Activated naive CD4-positive, alpha-beta T cell treated with anti-CD3 and anti-CD28 coated beads for 36 hours (primary cell): ENCODE measurements at regions not wholly inside any gene's neighbourhood (a gene's known extent, or its start where the extent isn't known, plus 50 kb on each side); places are given as distances from the start of the nearest gene placed in this dataset.

Experiments used
- CTCF ChIA-PET: fragments of 350-600 bp; sonication (Branson Sonifier 250); formaldehyde crosslinking; loops from one replicate; lab custom pipeline; 2021; ENCODE audit warnings: antibody characterized with exemption; lab: Charles Lee
- DNase-seq: peaks from one replicate; pipeline ENCODE4 v3.0.0-alpha.2; 2020
- H3K27ac Mint-ChIP-seq: one replicate; pipeline ENCODE4 v1.8.0; 2021; ENCODE audit warnings: mild to moderate bottlenecking, mixed read lengths
- H3K27me3 Mint-ChIP-seq: one replicate; pipeline ENCODE4 v1.8.0; 2021; ENCODE audit warnings: low read depth, mixed read lengths
- H3K36me3 Mint-ChIP-seq: one replicate; pipeline ENCODE4 v1.8.0; 2021; ENCODE audit warnings: low read depth, mixed read lengths
- H3K4me1 Mint-ChIP-seq: one replicate; pipeline ENCODE4 v1.8.0; 2021; ENCODE audit warnings: low read depth, mixed read lengths
- H3K4me3 Mint-ChIP-seq: one replicate; pipeline ENCODE4 v1.8.0; 2021; ENCODE audit warnings: mild to moderate bottlenecking, moderate library complexity, mixed read lengths
- H3K9me3 Mint-ChIP-seq: one replicate; pipeline ENCODE4 v1.8.0; 2021; ENCODE audit warnings: mixed read lengths
- intact Hi-C: fragments of 100-400 bp; cut with micrococcal nuclease; formaldehyde crosslinking; loops from one replicate; pipeline ENCODE4 v1.15.1; 2023

DNA sequence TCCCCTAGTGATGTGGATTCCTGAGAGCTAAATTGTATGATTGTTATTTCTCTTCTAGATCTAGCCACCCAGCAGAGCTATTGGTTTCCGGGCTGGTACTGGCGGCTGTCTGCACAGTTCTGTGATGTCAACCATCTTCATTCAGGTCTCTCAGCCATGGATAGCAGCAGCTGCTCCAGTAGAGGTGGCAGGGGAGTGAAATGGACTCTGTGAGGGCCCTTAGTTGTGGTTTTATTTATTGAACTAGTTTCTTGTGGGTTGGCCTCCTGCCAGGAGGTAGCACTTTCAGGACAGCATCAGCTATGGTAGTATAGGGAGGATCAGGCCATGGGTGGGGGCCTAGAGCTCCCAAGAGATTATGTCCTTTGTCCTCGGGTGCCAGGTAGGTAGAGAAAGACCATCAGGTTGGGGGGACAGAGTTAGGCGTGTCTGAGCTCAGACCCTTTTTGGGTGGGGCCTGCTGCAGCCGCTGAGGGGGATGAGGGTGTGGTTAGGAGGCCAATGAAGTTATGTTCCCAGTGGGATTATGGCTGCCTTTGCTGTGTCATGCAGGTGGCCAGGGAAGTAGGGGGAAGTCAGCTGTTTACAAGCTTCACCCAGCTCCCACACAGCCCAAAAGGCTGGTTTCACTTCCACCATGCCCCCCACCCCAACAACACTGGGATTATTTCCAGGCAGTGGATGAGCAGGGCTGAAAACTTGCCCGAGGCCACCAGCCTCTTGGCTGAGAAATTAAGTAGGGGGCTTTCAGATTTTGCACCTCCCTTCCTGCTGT lies 55.1 kb upstream of the RGS4 start:
- CTCF ChIA-PET = no interaction called here
- intact Hi-C loops = no loop called here

DNA sequence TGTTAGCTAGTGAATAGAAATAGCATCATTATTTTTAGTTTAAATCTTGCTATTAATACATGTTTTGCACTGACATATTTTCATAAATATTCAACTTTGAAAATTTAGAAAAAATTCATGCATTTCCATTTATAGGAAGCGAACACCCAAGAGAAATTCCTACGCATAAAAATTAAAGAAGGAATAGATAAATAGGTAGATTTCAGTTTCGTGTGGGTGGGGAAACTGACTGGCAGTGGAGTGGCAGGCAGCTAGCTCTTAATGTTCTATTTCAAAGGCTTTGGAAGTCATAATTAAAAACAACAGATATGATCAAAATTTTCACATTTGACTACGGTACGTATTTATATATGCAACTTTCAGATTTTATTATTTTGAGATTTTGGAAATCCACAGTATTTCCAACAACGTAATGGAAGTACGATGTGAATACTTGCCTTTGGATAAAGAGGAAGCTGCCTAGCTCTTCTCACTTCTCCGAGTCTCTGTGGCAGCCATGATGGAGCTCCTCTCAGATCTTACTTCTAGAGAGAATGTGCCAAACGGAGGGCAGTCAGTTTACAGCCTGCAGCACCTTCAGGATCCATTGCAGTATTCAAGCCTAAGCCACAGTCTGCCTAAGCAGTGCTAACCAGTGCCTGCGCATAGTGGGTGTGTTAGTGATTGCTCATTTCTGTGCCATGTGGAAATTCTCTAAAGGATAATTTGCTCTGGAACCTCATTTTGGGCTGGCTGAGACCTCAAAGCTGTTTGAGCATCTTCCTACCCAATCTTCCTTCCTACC lies 62.9 kb upstream of the RGS4 start:
- H3K4me1 Mint-ChIP-seq = no peaks in the 10 kb centered on the region
- H3K27me3 Mint-ChIP-seq = peaks cover 4% of the 10 kb centered on the region
- H3K4me3 Mint-ChIP-seq = no peak overlapping the region
- H3K9me3 Mint-ChIP-seq = no peaks in the 10 kb centered on the region
- no peaks in the 10 kb centered on the region for H3K36me3 Mint-ChIP-seq
- no peak for DNase-seq
- no peak overlapping the region for H3K27ac Mint-ChIP-seq
- intact Hi-C loops = no loop called here
- CTCF ChIA-PET = no interaction called here

More for the DNA sequence above, 55.1 kb upstream of the RGS4 start:
- peaks cover 2% of the 10 kb centered on the region for H3K27me3 Mint-ChIP-seq
- H3K4me3 Mint-ChIP-seq = no peak overlapping the region
- DNase-seq = no peak
- H3K36me3 Mint-ChIP-seq = no peaks in the 10 kb centered on the region
- H3K9me3 Mint-ChIP-seq = peaks cover 5% of the 10 kb centered on the region
- no peaks in the 10 kb centered on the region for H3K4me1 Mint-ChIP-seq
- no peak overlapping the region for H3K27ac Mint-ChIP-seq

DNA sequence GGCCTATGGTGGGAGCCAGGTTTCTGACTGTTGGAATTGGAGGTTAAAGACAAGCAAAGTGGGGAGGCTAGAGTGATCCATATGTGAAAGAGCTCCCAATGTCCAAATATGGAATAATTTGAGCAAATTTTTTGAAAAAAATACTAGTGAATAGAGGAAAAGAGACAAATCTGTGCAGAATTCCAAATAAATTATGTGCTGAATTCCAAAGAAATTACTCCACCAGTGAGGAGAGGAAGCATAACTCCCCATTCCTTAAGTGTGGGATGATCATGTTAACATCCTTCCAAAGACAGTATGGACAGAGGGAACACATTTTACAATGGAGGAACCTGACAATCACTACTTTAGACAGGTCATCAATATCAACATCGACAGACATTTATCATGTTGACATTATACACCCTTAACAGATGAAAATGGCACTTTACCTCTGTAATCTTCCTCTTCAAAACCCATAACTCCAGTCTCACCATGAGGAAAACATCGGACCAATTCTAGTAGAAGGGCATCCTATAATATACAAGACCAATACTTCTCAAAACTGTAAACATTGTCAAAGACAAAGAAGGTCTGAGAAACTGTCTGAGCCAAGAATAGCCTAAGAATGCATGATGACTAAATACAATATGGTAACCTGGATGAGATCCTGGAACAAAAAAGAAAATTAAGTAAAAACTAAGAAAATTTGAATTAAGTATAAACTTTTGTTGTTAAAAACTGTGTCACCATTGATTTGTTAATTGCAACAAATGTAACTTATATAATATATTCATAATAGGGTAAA lies 71.5 kb upstream of the RGS4 start:
- Mint-ChIP-seq H3K27ac (no peak overlapping the region), H3K4me1 (no peaks in the 10 kb centered on the region), H3K27me3 (peaks cover 7% of the 10 kb centered on the region)

DNA sequence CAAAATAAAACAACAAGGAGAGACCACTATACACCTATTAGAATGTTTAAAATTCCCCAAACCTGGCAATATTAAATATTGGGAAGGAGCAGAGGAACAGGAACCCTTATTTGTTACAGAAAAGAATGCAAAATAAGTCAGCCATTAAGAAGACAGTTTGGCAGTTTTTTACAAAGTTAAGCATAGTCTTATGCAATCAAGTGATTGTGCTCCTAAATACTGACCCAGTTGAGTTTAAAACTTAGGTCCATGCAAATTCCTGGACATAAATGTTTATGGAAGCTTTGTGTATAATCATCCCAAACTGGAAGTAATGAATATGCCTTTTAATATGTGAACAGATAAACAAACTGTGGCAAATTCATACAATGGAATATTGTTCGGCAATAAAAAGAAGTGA lies 72.9 kb upstream of the RGS4 start:
- Mint-ChIP-seq H3K27ac (no peak overlapping the region), H3K27me3 (peaks cover 7% of the 10 kb centered on the region), H3K4me3 (no peak overlapping the region), H3K36me3 (no peaks in the 10 kb centered on the region), H3K4me1 (no peaks in the 10 kb centered on the region), H3K9me3 (no peaks in the 10 kb centered on the region)
- CTCF ChIA-PET = no interaction called here
- intact Hi-C loops = loop anchor here (10.0 kb wide), 1 partner anchor 61 kb away; no protein-coding TSS in a partner anchor
- DNase-seq = no peak

More for the DNA sequence above, 71.5 kb upstream of the RGS4 start:
- no peak for DNase-seq
- H3K36me3 Mint-ChIP-seq = no peaks in the 10 kb centered on the region
- CTCF ChIA-PET = interaction anchor here (0.7 kb wide), 1 partner anchor 24 kb away, joined by 4 read pairs; no protein-coding TSS in a partner anchor
- intact Hi-C loops = loop anchor here (10.0 kb wide), 1 partner anchor 63 kb away; no protein-coding TSS in a partner anchor
- no peak overlapping the region for H3K4me3 Mint-ChIP-seq
- H3K9me3 Mint-ChIP-seq = no peaks in the 10 kb centered on the region

DNA sequence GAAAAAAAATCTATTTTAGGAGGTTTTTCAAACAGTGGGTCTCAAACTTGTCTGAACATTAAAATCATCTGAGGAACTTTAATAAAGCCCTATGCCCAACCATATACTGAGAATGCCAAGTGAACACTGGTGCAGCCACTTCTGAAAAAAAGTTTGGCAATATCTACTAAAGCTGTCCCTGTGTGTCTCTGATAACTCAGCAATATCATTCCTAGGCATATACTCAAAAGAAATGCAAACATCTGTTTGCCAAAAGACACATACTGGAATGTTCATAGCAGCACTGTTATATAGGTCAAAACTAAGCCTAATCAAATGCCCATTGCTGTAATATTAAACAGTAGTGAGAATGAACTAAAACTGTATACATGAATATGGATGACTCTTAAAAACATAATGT lies 74.2 kb upstream of the RGS4 start:
- H3K27me3 Mint-ChIP-seq = peaks cover 9% of the 10 kb centered on the region
- H3K36me3 Mint-ChIP-seq = no peaks in the 10 kb centered on the region
- CTCF ChIA-PET = no interaction called here
- intact Hi-C loops = loop anchor here (10.0 kb wide), 1 partner anchor 60 kb away; no protein-coding TSS in a partner anchor
- no peaks in the 10 kb centered on the region for H3K9me3 Mint-ChIP-seq
- no peak overlapping the region for H3K27ac Mint-ChIP-seq
- no peaks in the 10 kb centered on the region for H3K4me1 Mint-ChIP-seq
- no peak overlapping the region for H3K4me3 Mint-ChIP-seq
- no peak for DNase-seq

DNA sequence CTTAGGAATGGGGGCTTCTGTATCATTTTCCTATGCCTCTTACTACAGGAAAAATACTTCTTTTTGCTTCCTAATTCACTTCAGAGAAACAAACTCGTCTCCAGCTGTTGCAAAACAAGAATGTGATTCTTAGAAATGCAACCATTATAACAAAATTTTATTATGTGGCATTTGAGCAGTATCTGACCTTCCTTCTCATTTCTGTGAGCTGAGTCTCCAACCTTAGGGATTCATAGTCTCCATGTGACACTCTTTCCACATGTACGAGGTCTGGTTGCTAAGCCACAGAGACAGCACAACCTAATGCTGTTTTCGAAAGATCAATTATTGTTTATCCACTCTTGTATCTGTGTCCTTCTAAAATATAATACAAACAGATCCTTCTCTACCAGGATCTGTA lies 75.3 kb upstream of the RGS4 start:
- intact Hi-C loops = loop anchor here (10.0 kb wide), 1 partner anchor 59 kb away; no protein-coding TSS in a partner anchor
- H3K4me3 Mint-ChIP-seq = no peak overlapping the region
- peaks cover 14% of the 10 kb centered on the region for H3K27me3 Mint-ChIP-seq
- no peak overlapping the region for H3K27ac Mint-ChIP-seq
- no peaks in the 10 kb centered on the region for H3K4me1 Mint-ChIP-seq
- H3K9me3 Mint-ChIP-seq = no peaks in the 10 kb centered on the region
- no peak for DNase-seq
- CTCF ChIA-PET = no interaction called here
- no peaks in the 10 kb centered on the region for H3K36me3 Mint-ChIP-seq

DNA sequence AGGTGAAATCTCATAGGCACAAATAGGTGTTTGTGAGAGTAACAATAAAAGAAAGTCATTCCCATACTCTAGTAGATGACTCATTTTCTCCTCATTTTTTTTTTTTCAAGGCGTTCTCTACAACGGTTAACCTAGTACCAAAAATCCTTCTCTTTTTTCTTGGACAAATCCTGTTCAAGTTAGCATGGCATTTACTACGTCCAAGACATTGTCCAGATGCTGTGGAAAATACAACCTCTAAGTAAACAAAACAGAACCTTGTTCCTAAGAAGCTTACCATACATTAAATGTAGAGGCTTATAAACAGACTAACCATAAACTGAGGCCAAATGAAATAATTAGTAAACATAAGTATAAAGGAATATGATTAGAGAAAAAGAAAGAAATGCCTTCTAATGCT lies 76.2 kb upstream of the RGS4 start:
- no peak overlapping the region for H3K4me3 Mint-ChIP-seq
- H3K27ac Mint-ChIP-seq = no peak overlapping the region
- intact Hi-C loops = loop anchor here (10.0 kb wide), 1 partner anchor 58 kb away; no protein-coding TSS in a partner anchor
- H3K36me3 Mint-ChIP-seq = no peaks in the 10 kb centered on the region
- DNase-seq = no peak
- no peaks in the 10 kb centered on the region for H3K9me3 Mint-ChIP-seq
- CTCF ChIA-PET = interaction anchor here (0.7 kb wide), 1 partner anchor 143 kb away, joined by 5 read pairs; no protein-coding TSS in a partner anchor
- no peaks in the 10 kb centered on the region for H3K4me1 Mint-ChIP-seq
- H3K27me3 Mint-ChIP-seq = peaks cover 16% of the 10 kb centered on the region

DNA sequence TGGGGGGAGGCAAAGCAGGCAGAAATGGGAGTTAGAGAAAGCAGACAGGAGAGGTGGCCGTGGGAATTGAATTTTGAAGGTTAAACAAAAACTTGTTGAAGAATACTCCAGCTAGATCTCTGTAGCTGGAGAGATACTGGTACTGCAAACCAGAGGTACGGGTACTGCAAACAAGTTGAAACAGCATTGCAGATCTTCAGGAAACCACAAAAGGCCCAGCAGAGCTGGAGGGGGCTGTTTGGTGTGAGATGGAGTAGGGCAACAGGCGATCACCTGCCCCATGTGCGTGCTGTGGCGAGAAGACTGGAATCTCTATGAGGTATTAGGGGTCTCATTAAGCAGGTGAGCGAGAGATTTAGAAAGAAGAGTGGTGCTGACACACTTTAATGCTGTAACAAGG lies 77.7 kb upstream of the RGS4 start:
- H3K27me3 Mint-ChIP-seq = peaks cover 16% of the 10 kb centered on the region
- no peak overlapping the region for H3K27ac Mint-ChIP-seq
- no peaks in the 10 kb centered on the region for H3K4me1 Mint-ChIP-seq
- no peaks in the 10 kb centered on the region for H3K36me3 Mint-ChIP-seq
- intact Hi-C loops = loop anchor here (10.0 kb wide), 1 partner anchor 57 kb away; no protein-coding TSS in a partner anchor
- CTCF ChIA-PET = no interaction called here
- H3K9me3 Mint-ChIP-seq = no peaks in the 10 kb centered on the region
- no peak for DNase-seq
- no peak overlapping the region for H3K4me3 Mint-ChIP-seq

DNA sequence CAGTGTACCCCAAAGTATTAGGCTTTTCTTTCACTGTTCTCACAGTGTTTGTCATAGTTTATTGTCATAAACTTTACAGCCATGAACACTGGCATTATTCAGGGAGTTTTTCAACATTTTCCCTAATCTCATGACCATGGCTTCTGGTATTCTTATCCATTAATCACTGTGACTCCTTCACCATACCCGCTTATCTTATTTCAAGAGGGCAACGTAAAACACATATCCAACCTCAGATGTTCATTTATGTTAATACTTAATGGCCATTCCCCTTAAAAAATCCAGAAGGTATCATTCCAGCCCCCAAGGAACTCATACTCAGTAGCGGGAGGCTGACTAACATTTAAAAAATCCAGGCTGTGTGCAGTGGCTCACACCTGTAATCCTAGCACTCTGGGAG lies 78.5 kb upstream of the RGS4 start:
- no peak for DNase-seq
- Mint-ChIP-seq H3K27ac (no peak overlapping the region), H3K27me3 (peaks cover 16% of the 10 kb centered on the region), H3K4me1 (no peaks in the 10 kb centered on the region), H3K36me3 (no peaks in the 10 kb centered on the region), H3K9me3 (no peaks in the 10 kb centered on the region), H3K4me3 (no peak overlapping the region)
- intact Hi-C loops = loop anchor here (10.0 kb wide), 1 partner anchor 56 kb away; no protein-coding TSS in a partner anchor
- CTCF ChIA-PET = no interaction called here

DNA sequence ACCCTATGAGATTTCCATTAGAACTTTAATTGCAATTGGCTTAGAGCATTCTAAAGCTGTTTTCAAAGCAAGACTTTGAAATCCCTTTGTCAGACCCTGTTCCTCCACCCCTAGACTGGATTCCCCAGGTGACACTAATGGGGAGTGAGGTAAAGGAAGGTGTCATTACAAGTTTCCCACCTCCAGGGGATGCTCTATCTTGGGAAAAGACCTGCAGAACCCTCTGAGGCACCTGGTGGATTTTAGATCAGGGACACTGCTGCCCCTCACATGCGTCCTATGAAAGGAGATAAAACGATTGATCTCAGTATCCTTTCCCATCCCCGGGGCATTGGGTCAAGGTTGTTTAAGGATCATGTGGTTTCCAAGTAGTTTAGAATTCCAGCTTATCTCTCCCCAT lies 80.3 kb upstream of the RGS4 start:
- no peak for DNase-seq
- peaks cover 12% of the 10 kb centered on the region for H3K27me3 Mint-ChIP-seq
- no peaks in the 10 kb centered on the region for H3K36me3 Mint-ChIP-seq
- H3K4me1 Mint-ChIP-seq = no peaks in the 10 kb centered on the region
- H3K9me3 Mint-ChIP-seq = no peaks in the 10 kb centered on the region
- intact Hi-C loops = no loop called here
- CTCF ChIA-PET = no interaction called here
- H3K4me3 Mint-ChIP-seq = no peak overlapping the region
- no peak overlapping the region for H3K27ac Mint-ChIP-seq

DNA sequence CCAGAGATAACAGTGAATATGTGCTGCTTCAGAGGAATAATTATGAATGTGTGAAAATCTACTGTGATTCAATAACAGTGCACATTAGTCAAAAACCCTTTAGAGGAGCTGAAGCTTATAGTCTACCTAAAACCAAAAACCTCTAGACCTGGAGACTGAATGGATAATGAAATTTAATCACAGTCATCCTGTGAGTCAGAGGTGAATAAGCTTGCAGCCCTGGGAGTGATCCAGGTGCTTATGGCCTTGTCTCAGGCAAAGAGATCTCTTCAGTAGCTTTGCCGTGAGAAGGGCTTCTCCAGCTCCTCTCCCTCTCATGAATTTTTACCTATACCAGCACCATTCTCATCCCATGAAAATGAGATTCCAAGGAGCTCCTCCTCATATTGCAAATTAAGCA lies 81.3 kb upstream of the RGS4 start:
- no peaks in the 10 kb centered on the region for H3K36me3 Mint-ChIP-seq
- H3K4me1 Mint-ChIP-seq = no peaks in the 10 kb centered on the region
- H3K9me3 Mint-ChIP-seq = no peaks in the 10 kb centered on the region
- no peak for DNase-seq
- no peak overlapping the region for H3K4me3 Mint-ChIP-seq
- CTCF ChIA-PET = interaction anchor here (1.1 kb wide), 1 partner anchor 391 kb away, joined by 3 read pairs; no protein-coding TSS in a partner anchor
- no peak overlapping the region for H3K27ac Mint-ChIP-seq
- intact Hi-C loops = no loop called here
- H3K27me3 Mint-ChIP-seq = peaks cover 12% of the 10 kb centered on the region
